GM12878 (cell line): ENCODE measurements at regions not wholly inside any gene's neighbourhood (a gene's known extent, or its start where the extent isn't known, plus 50 kb on each side); places are given as distances from the start of the nearest gene placed in this dataset.

Experiments
- ATF2 ChIP-seq: IDR thresholded peaks from 2 replicates; pipeline ENCODE4 v1.6.1; 2012; ENCODE audit warnings: low read length, inconsistent platforms
- BHLHE40 ChIP-seq, 2 experiments: fragments of 450-650 bp in 1 of 2; IDR thresholded peaks; 2 replicates each; pipeline ENCODE4 v1.6.1; 2011 to 2017; ENCODE audit warnings: low read depth in 2 of 2, borderline replicate concordance in 1 of 2, improper control_type of control experiment in 1 of 2, low read length in 1 of 2, mild to moderate bottlenecking in 1 of 2
- CEBPB ChIP-seq, 2 experiments: fragments of 150-350 bp in 1 of 2; IDR thresholded peaks; 2 replicates each; pipeline ENCODE4 v1.6.1; 2012 to 2014; ENCODE audit warnings: low read depth in 2 of 2, low read length in 2 of 2, borderline replicate concordance in 1 of 2, inconsistent platforms in 1 of 2
- CTCF ChIP-seq, 3 experiments: IDR thresholded peaks in 2 of 3; conservative IDR thresholded peaks in 1 of 3; 2 replicates each; pipeline ENCODE4 v1.5.1; 2011; ENCODE audit warnings: low read depth in 3 of 3, low read length in 3 of 3, mild to moderate bottlenecking in 3 of 3, control low read depth in 2 of 3, moderate library complexity in 2 of 3, inconsistent platforms in 1 of 3, mixed read lengths in 1 of 3; ENCODE audit not compliant: control insufficient read depth in 2 of 3, insufficient read depth in 1 of 3; ENCODE audit errors: extremely low read depth in 1 of 3
- EED ChIP-seq: sonication (generic); IDR thresholded peaks from 2 replicates; pipeline ENCODE4 v1.6.1; 2016; ENCODE audit warnings: antibody characterized with exemption, low read depth
- ESRRA ChIP-seq: IDR thresholded peaks from 2 replicates; pipeline ENCODE4 v1.6.1; 2012; ENCODE audit warnings: mild to moderate bottlenecking, low read length, improper control_type of control experiment
- GABPA ChIP-seq: IDR thresholded peaks from 2 replicates; pipeline ENCODE4 v1.6.1; 2014; ENCODE audit warnings: antibody characterized with exemption, low read depth, mild to moderate bottlenecking, inconsistent platforms
- HCFC1 ChIP-seq: fragments of 150-350 bp; IDR thresholded peaks from 2 replicates; pipeline ENCODE4 v1.6.1; 2014; ENCODE audit warnings: low read length
- POLR2A ChIP-seq: IDR thresholded peaks from 2 replicates; pipeline ENCODE4 v1.6.1; 2011; ENCODE audit warnings: low read depth, mild to moderate bottlenecking, low read length
- POLR2AphosphoS2 ChIP-seq: IDR thresholded peaks from 2 replicates; pipeline ENCODE4 v1.6.1; 2011; ENCODE audit warnings: low read depth, mild to moderate bottlenecking, low read length, improper control_type of control experiment, moderate library complexity
- ZZZ3 ChIP-seq: IDR thresholded peaks from 2 replicates; pipeline ENCODE4 v1.6.1; 2011; ENCODE audit warnings: low read depth; ENCODE audit not compliant: control insufficient read depth, insufficient read length

DNA sequence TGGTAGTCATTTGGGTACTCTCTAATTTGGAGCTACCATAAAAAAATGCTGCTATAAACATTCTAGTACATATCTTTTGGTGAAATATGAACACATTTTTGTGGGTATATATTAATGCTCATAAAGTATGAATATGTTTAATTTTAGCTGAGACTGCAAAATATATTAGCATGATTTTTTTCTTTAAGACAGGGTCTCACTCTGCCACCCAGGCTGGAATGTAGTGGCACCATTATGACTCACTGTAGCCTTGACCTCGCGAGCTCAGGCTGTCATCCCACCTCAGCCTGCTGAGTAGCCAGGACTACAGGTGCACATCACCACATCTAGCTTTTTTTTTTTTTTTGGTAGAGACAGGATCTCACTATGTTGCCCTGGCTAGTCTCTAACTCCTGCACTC is 371.7 kb downstream of the SOX9 start:
- TF ChIP-seq ATF2 (no peak), HCFC1 (no peak), ESRRA (no peak), CEBPB (IDR thresholded peaks at IDR 0.05; ENCODE audit: borderline replicate concordance in 1 of 2, low read depth in 2 of 2, low read length in 2 of 2) (no peak), ZZZ3 (no peak), POLR2A (no peak), CTCF (IDR thresholded peaks at IDR 0.05 in 2 of 3, conservative IDR thresholded peaks at IDR 0.05 in 1 of 3; ENCODE audit: control insufficient read depth in 2 of 3, extremely low read depth in 1 of 3, insufficient read depth in 1 of 3, low read depth in 3 of 3, low read length in 3 of 3) (no peak), GABPA (no peak), BHLHE40 (IDR thresholded peaks at IDR 0.05; ENCODE audit: borderline replicate concordance in 1 of 2, low read depth in 2 of 2, low read length in 1 of 2) (no peak), POLR2AphosphoS2 (no peak), EED (no peak)
